GM13977 (cell line): ENCODE measurements at regions not wholly inside any gene's neighbourhood (a gene's known extent, or its start where the extent isn't known, plus 50 kb on each side); places are given as distances from the start of the nearest gene placed in this dataset.

Source experiments
- DNase-seq: peaks from one replicate; pipeline ENCODE4 v3.0.0; 2012; ENCODE audit warnings: low spot score
- in situ Hi-C: fragments of 300-500 bp; cut with MboI; formaldehyde crosslinking; loops from one replicate; pipeline ENCODE4 v1.12.0; 2022; ENCODE audit warnings: low sequenced_read_pairs, low pct_unique_long_range_greater_than_20kb, mixed read lengths, inconsistent platforms; ENCODE audit not compliant: unreplicated experiment
- TF ChIP-seq, protein P1 (sequence below): IDR thresholded peaks from 2 replicates; pipeline ENCODE4 v1.5.1; 2012; ENCODE audit warnings: mild to moderate bottlenecking, control low read depth; ENCODE audit not compliant: insufficient read depth; ENCODE audit errors: extremely low read depth, missing control alignments

DNA sequence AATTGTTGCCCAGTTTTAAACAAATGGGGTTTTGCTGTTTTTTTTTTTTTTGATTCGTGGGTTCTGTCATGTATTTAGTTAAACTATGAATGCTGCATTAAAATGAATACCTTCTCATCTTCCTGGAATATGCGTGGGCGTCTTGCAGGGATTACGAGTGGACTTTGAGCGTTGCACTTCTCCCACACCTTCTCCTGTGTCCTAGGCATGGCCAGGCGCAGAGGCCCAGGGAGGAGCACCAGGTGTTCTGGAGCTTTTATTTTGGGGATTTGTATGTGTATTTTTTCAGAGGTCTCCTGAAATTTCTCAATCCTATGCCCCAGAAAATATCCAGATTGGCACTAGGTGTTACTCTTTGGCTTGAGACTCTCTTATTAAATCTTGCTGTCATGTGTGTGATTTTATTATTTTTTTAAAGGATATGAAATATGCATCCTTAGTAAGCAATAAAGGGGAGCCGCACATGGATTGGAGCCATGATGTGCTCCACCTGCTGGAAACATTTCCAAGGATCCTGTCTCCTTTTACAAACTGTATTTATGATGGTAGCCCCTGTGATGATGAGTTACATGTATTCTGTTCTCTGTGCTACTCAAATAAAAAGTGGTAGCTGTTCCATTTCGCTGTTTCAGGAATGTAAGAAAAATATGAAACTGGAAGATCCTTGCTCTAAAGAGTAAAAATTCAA, 482.2 kb upstream of the KLF6 start:
- in situ Hi-C loops, result no loop called here
- DNase-seq, result no peak
- TF ChIP-seq, protein P1, sequence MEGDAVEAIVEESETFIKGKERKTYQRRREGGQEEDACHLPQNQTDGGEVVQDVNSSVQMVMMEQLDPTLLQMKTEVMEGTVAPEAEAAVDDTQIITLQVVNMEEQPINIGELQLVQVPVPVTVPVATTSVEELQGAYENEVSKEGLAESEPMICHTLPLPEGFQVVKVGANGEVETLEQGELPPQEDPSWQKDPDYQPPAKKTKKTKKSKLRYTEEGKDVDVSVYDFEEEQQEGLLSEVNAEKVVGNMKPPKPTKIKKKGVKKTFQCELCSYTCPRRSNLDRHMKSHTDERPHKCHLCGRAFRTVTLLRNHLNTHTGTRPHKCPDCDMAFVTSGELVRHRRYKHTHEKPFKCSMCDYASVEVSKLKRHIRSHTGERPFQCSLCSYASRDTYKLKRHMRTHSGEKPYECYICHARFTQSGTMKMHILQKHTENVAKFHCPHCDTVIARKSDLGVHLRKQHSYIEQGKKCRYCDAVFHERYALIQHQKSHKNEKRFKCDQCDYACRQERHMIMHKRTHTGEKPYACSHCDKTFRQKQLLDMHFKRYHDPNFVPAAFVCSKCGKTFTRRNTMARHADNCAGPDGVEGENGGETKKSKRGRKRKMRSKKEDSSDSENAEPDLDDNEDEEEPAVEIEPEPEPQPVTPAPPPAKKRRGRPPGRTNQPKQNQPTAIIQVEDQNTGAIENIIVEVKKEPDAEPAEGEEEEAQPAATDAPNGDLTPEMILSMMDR, result no peak

DNA sequence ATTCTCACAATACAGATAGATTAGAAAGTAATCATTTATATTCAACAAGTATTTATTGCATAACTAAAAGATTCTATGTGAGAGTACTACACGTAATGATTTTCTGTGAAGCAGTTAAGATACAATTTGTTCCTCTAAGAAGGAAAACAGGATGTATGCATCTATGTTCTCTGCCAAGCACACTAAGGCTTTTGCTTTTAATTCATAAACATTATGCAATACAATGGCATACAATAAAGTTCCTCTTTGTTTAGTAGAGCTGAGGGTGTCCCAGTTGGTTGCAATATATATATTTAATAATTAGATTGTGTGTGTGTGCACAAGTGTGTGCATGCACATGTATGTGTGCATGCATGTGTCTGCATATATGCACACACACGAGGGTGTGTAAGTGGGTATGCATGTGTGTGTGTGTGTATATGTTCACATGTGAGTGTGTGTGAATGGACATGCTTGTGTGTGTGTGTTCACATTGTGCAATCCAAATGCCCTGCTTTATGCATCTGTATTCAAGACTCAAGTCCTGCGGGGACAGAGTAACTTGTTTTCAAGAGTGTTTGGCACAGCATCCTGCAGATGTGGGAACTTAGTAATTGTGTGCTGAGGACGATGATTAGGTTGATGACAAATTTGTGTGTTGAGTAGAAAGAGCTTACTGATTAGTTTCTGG, 481.5 kb upstream of the KLF6 start:
- TF ChIP-seq, protein P1, result no peak
- in situ Hi-C loops, result no loop called here
- no peak for DNase-seq

DNA sequence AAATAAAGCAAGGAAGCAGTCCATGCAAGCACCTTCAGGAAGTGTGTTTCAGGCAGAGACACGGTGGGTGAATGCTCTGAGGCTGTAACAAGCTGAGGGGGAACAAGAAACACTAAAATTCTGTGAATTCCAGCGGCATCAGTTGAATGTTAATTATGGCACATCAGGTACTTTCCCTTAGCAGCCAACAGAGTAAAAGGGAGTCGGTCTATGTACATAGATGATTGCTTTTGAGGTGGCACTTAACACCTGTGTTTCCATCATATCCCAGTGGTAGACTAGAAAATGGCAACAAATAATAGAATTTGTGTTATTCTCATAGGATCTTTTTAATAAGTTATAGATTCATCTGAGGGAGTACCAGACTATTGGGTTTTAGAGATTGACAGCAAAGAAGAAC, 481.0 kb upstream of the KLF6 start:
- TF ChIP-seq, protein P1, result no peak
- no peak for DNase-seq
- in situ Hi-C loops, result no loop called here

DNA sequence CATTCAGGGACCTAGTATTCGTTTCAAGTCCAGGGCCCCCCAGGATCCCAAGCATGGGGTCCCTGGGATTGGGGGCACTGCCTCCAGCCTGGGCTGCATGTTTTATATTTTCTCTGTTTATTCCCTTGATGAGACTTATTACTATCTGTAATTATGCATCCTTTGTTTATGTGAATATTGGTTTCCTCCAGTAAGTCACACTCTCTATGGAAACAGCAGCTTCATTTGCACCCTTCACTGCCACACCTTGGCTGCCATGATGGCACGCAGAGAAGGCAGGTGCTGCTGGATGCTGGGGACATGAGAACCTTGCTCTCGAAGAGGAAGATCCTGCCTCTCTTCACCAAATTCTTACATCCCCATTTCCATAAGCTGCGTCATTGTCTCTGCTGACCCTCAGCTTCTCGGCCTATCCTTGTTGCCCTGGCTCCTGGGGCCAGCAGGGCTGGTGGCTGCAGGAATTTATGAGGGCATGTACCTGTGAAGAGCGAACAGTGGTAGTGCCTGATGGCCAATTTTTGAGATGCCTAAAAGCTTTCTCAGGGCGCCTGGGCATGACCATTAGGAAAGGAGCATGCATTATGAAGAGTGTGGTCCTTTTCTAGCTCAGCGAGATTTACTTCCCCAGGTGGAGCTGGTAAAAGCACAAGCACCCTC, 479.3 kb upstream of the KLF6 start:
- TF ChIP-seq, protein P1, result no peak
- DNase-seq, result no peak
- in situ Hi-C loops, result no loop called here

DNA sequence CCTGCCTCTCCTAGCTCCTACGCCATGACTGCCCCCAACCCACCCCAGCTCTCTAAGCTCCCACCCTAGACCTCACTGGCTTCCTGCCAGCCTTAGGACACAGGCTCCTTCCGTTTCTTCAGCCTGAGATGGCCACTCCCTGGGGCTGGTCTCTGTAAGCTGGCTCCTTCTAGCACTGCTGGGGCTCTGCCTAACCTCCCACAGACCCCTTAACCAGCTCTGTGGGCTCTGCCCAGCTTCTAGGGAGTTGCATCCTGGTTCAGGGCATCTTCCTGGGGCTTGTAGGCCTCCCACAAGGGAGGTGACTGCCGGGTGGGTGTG, 478.6 kb upstream of the KLF6 start:
- DNase-seq, result no peak
- TF ChIP-seq, protein P1, result no peak
- in situ Hi-C loops, result no loop called here

DNA sequence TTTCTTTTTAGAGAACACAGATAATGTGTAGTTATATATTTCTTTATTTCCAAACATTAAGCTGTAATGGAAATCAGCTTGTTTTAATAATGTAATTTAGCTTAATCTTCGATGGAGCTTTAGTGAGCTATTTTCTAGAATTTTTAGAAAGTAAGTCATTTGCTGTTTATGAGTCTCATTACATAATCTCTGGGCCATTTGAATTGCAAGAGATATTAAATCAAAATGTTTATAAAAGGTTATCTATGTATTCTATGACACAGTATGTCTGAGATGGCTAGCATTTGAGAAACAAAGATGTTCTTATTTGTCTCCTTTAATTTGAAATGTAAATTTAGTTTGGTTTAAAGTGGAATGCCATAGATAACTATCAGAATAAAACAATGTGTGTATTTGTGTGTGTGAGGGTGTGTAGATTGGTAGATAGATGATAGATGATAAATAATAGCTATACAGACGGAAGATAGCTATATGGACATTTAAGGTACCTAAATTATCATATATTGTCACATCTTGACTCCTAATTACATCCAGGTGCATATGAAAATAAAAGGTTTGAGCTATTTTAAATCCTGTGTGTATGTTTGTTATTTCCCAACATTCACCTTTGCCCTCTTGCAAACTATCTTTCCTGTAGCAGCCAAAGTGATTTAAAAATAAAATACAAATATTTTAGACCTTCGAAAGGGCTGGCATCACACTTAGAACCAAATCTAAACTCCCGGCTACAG, 478.0 kb upstream of the KLF6 start:
- in situ Hi-C loops, result no loop called here
- TF ChIP-seq, protein P1, result no peak
- no peak for DNase-seq
